ENCODE measurements at regions not wholly inside any gene's neighbourhood (a gene's known extent, or its start where the extent isn't known, plus 50 kb on each side); places are given as distances from the start of the nearest gene placed in this dataset.

DNA sequence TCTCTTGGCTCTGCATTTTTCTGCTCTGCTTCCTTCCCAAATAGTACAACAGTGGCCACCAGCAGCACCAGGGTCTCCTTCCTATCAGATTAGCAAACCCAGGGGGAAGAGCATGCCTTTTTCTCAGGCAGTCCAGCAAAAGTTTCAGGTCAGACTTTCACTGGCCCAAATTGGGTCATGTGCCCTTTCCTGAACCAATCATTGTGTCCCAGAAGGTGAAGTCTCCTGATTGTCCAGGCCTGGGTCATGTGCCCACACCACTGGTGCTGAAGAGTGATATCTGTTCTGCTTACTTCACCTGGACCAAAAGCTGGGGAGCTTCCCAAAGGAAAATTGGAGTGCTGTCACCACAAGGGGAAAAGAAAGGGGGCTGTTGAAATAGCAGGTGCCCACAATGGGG is 64.1 kb upstream of the ALX4 start:
- H3K27ac Mint-ChIP-seq (ENCODE audit: unreplicated experiment), result no peak overlapping the region
- no peak overlapping the region for H3K4me3 Mint-ChIP-seq (ENCODE audit: unreplicated experiment)
- H3K36me3 Mint-ChIP-seq (ENCODE audit: unreplicated experiment), result no peaks in the 10 kb centered on the region

DNA sequence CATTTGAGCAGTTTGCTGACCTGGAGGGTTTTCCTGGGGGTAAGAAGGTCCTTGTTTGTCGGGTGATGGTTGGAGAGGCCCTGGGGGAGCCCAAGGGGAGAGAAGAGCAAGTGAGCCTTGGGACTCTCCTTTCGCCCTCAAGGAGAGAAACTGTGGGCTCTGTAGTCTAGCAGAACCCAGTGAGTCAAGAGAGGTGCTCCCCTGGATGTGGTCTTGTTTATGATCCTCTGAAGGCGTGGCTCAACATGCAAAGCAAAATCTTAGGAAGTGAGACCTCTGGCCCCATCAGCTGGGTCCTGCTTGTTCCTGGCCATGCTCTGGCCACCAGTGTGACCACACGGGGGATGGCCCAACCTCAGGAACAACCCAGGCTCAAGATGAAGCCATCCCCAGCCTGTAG is 66.5 kb upstream of the ALX4 start:
- TF ChIP-seq, protein P1, sequence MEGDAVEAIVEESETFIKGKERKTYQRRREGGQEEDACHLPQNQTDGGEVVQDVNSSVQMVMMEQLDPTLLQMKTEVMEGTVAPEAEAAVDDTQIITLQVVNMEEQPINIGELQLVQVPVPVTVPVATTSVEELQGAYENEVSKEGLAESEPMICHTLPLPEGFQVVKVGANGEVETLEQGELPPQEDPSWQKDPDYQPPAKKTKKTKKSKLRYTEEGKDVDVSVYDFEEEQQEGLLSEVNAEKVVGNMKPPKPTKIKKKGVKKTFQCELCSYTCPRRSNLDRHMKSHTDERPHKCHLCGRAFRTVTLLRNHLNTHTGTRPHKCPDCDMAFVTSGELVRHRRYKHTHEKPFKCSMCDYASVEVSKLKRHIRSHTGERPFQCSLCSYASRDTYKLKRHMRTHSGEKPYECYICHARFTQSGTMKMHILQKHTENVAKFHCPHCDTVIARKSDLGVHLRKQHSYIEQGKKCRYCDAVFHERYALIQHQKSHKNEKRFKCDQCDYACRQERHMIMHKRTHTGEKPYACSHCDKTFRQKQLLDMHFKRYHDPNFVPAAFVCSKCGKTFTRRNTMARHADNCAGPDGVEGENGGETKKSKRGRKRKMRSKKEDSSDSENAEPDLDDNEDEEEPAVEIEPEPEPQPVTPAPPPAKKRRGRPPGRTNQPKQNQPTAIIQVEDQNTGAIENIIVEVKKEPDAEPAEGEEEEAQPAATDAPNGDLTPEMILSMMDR (IDR thresholded peaks at IDR 0.05), result no peak
- Mint-ChIP-seq H3K9me3 (ENCODE audit: unreplicated experiment) (no peaks in the 10 kb centered on the region), H3K4me3 (ENCODE audit: unreplicated experiment) (no peak overlapping the region), H3K36me3 (ENCODE audit: unreplicated experiment) (no peaks in the 10 kb centered on the region), H3K27me3 (ENCODE audit: unreplicated experiment) (peaks cover 17% of the 10 kb centered on the region), H3K4me1 (ENCODE audit: unreplicated experiment) (no peaks in the 10 kb centered on the region), H3K27ac (ENCODE audit: unreplicated experiment) (no peak overlapping the region)
- no peak for DNase-seq (ENCODE audit: extremely low spot score, unreplicated experiment)

More for the DNA sequence above, 64.1 kb upstream of the ALX4 start:
- peaks cover 17% of the 10 kb centered on the region for H3K27me3 Mint-ChIP-seq (ENCODE audit: unreplicated experiment)
- no peaks in the 10 kb centered on the region for H3K9me3 Mint-ChIP-seq (ENCODE audit: unreplicated experiment)
- no peaks in the 10 kb centered on the region for H3K4me1 Mint-ChIP-seq (ENCODE audit: unreplicated experiment)
- no peak for DNase-seq (ENCODE audit: extremely low spot score, unreplicated experiment)
- TF ChIP-seq, protein P1 (IDR thresholded peaks at IDR 0.05), result no peak

DNA sequence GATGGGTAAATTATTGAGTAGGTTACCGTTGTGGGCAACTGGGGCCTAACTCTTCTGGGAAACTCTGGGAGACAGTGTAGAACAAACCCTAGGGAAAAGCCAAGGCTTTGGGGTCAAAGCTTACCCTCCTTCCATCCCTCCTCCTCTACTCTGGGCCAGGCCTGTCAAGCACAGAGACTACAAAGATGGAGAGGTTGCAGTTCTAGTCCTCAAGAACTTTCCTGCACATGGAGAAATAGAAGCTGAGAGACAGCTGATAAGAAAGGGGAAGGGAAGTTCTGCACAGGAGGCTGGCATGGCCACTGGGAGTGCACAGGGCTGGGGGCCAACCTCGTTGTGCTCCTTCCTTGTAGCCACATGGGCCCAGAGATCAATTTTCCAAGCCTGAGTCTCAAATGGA is 67.2 kb upstream of the ALX4 start:
- no peak for DNase-seq (ENCODE audit: extremely low spot score, unreplicated experiment)
- H3K36me3 Mint-ChIP-seq (ENCODE audit: unreplicated experiment), result no peaks in the 10 kb centered on the region
- H3K27me3 Mint-ChIP-seq (ENCODE audit: unreplicated experiment), result peaks cover 23% of the 10 kb centered on the region
- no peak overlapping the region for H3K4me3 Mint-ChIP-seq (ENCODE audit: unreplicated experiment)
- H3K27ac Mint-ChIP-seq (ENCODE audit: unreplicated experiment), result no peak overlapping the region
- TF ChIP-seq, protein P1 (IDR thresholded peaks at IDR 0.05), result no peak
- no peaks in the 10 kb centered on the region for H3K9me3 Mint-ChIP-seq (ENCODE audit: unreplicated experiment)
- H3K4me1 Mint-ChIP-seq (ENCODE audit: unreplicated experiment), result no peaks in the 10 kb centered on the region

DNA sequence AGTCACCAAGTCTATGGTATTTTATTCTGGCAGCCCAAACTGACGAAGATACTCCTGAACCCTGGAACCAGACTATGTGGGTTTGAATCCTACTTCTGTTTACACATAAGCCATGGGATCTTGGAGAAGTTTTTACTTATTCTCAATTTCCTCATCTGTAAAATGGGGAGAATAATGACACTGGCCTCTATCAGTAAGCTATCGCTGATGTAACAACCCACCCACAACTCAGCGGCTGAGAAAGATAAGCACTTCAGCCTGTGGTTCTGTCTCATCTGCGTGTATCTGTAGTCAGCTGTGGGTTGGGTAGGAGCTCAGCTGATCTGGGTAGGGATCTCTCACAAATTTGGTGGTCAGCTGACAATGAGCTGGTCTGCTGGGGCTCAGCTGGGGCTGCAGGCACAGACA is 68.0 kb upstream of the ALX4 start:
- no peaks in the 10 kb centered on the region for H3K4me1 Mint-ChIP-seq (ENCODE audit: unreplicated experiment)
- peaks cover 28% of the 10 kb centered on the region for H3K27me3 Mint-ChIP-seq (ENCODE audit: unreplicated experiment)
- TF ChIP-seq, protein P1 (IDR thresholded peaks at IDR 0.05), result no peak
- no peak for DNase-seq (ENCODE audit: extremely low spot score, unreplicated experiment)
- H3K4me3 Mint-ChIP-seq (ENCODE audit: unreplicated experiment), result no peak overlapping the region
- no peaks in the 10 kb centered on the region for H3K9me3 Mint-ChIP-seq (ENCODE audit: unreplicated experiment)
- H3K36me3 Mint-ChIP-seq (ENCODE audit: unreplicated experiment), result no peaks in the 10 kb centered on the region
- no peak overlapping the region for H3K27ac Mint-ChIP-seq (ENCODE audit: unreplicated experiment)

DNA sequence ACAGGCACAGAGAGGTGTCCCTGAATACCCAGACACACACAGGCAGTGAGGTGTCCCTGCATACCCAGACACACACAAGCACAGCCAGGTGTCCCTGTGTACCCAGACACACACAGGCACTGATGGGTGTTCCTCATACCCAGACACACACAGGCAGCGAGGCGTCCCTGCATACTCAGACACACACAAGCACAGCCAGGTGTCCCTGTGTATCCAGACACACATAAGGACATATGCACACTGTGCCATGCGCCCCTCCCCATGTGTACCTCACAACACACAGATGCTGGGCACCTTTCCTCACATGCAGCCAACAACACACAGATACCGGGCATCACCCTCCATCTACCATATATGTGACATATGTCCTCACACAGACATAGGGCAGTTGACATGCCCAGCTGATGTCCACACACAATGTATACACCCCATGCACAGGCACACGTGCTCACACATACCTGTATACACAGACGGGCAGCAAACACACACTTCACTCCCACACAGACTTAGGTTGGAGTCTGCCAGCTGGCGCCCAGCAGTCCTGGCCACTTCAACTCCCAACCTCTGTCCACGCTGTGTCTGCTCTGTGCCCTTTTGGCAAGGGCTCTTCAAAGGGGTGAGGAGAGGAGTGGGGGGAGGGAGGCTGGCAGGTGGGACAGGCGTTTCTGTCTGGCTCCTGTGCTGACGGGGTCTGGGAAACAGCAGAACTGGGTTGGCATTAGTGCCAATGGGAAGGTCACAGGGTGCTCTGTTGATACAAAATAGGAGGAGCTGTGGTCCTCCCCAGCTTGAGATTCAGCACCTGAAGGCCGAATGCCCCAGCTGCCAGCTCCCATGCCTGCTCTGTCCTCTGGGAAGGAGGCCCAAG is 69.4 kb upstream of the ALX4 start:
- no peak overlapping the region for H3K27ac Mint-ChIP-seq (ENCODE audit: unreplicated experiment)
- TF ChIP-seq, protein P1 (IDR thresholded peaks at IDR 0.05), result no peak
- no peaks in the 10 kb centered on the region for H3K9me3 Mint-ChIP-seq (ENCODE audit: unreplicated experiment)
- H3K27me3 Mint-ChIP-seq (ENCODE audit: unreplicated experiment), result peaks cover 32% of the 10 kb centered on the region
- H3K36me3 Mint-ChIP-seq (ENCODE audit: unreplicated experiment), result no peaks in the 10 kb centered on the region
- H3K4me3 Mint-ChIP-seq (ENCODE audit: unreplicated experiment), result no peak overlapping the region
- DNase-seq (ENCODE audit: extremely low spot score, unreplicated experiment), result no peak
- H3K4me1 Mint-ChIP-seq (ENCODE audit: unreplicated experiment), result no peaks in the 10 kb centered on the region
